ENCODE measurements at regions not wholly inside any gene's neighbourhood (a gene's known extent, or its start where the extent isn't known, plus 50 kb on each side); places are given as distances from the start of the nearest gene placed in this dataset.

DNA sequence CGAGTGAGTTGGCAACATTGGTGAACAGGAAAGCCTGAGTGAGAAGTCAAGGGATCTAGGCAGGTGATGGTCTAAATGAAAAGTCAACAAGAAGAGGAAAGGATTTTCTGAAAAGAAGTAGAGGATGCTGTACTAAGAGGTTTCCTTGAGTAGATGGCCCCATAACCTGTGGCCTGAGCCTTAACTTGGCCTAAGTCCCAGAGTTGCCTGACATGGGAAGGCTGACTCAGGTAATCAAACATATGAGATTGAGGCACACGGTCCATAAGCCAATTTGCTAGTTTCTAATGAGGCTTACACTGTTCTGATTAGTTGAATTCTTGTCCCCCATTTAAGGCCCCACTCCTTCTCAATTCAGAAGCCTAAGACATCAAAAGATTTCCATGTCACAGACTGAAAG, 262.5 kb upstream of the LMCD1 start:
- TF ChIP-seq CTCF (conservative IDR thresholded peaks at IDR 0.05; ENCODE audit: low read depth, low read length) (no peak), EZH2 (IDR thresholded peaks at IDR 0.05; ENCODE audit: borderline replicate concordance, low read depth, low read length, poor library complexity, severe bottlenecking) (no peak)

Data from A673 (cell line).